Endothelial cell of umbilical vein (primary cell): ENCODE measurements at regions not wholly inside any gene's neighbourhood (a gene's known extent, or its start where the extent isn't known, plus 50 kb on each side); places are given as distances from the start of the nearest gene placed in this dataset.

Experiments
- BruUV-seq: library from RNA; stranded (reverse); fragments of 400-500 nt; replicated peaks from 2 replicates; lab custom pipeline; 2021; lab: Mats Ljungman, UMichigan
- CTCF ChIA-PET: fragments of 300-600, 350-600 bp; sonication (Branson Sonifier 250); formaldehyde crosslinking; loops from one replicate; lab custom pipeline; 2021; ENCODE audit warnings: antibody characterized with exemption, inconsistent platforms; lab: Charles Lee
- POLR2A ChIA-PET: fragments of 300-600, 350-600 bp; sonication (Branson Sonifier 250); formaldehyde crosslinking; loops from one replicate; lab custom pipeline; 2021; ENCODE audit warnings: antibody characterized with exemption, inconsistent platforms; lab: Charles Lee
- DNase-seq: peaks from one replicate; pipeline ENCODE4 v3.0.0-alpha.2; 2011; ENCODE audit warnings: low read depth, low spot score
- FAIRE-seq: peaks from 2 replicates; lab custom pipeline; 2011; peaks lifted over from hg19 to GRCh38; lab: Jason Lieb, UNC
- H2AFZ ChIP-seq: 2 replicates; pipeline ENCODE4 v1.6.0; 2012; ENCODE audit warnings: low read depth, low read length, control low read depth, inconsistent platforms
- H3K27ac ChIP-seq: 2 replicates; pipeline ENCODE4 v1.5.1; 2011; ENCODE audit warnings: low read depth, mild to moderate bottlenecking, control low read depth, low read length, moderate library complexity; ENCODE audit not compliant: insufficient read depth
- H3K27me3 ChIP-seq, 2 experiments: 2 replicates each; pipeline versions ENCODE4 v1.6.0 to v1.6.1; 2011; ENCODE audit warnings: low read length in 2 of 2, mixed read lengths in 1 of 2; ENCODE audit not compliant: control insufficient read depth in 2 of 2, insufficient read depth in 2 of 2
- H3K36me3 ChIP-seq, 2 experiments: 2 replicates in 1 of 2; 3 replicates in 1 of 2; pipeline ENCODE4 v1.5.1; 2011; ENCODE audit warnings: low read length in 2 of 2, mild to moderate bottlenecking in 1 of 2, moderate library complexity in 1 of 2; ENCODE audit not compliant: control insufficient read depth in 2 of 2, insufficient read depth in 2 of 2; ENCODE audit errors: extremely low read depth in 1 of 2
- H3K4me1 ChIP-seq: 3 replicates; pipeline ENCODE4 v1.5.1; 2011; ENCODE audit warnings: mild to moderate bottlenecking, low read length; ENCODE audit not compliant: control insufficient read depth, insufficient read depth; ENCODE audit errors: extremely low read depth
- H3K4me2 ChIP-seq: 2 replicates; pipeline ENCODE4 v1.6.1; 2011; ENCODE audit warnings: low read length, control low read depth, mixed read lengths; ENCODE audit not compliant: insufficient read depth
- H3K4me3 ChIP-seq, 3 experiments: fragments of 200-600 bp in 1 of 3; sonication (generic), shearing (Covaris generic) in 1 of 3; replicated peaks in 1 of 3; 2 replicates each; pipeline ENCODE4 v1.5.1; 2011 to 2016; ENCODE audit warnings: control low read depth in 3 of 3, low read length in 3 of 3, mild to moderate bottlenecking in 2 of 3, inconsistent platforms in 1 of 3, low read depth in 1 of 3, moderate library complexity in 1 of 3; ENCODE audit not compliant: insufficient read depth in 1 of 3
- H3K79me2 ChIP-seq: 2 replicates; pipeline ENCODE4 v1.6.0; 2012; ENCODE audit warnings: low read length, inconsistent platforms; ENCODE audit not compliant: control insufficient read depth, insufficient read depth
- H3K9ac ChIP-seq: replicated peaks from 2 replicates; pipeline ENCODE3; 2011; ENCODE audit warnings: low read length, control low read depth; ENCODE audit not compliant: insufficient read depth; ENCODE audit errors: extremely low read depth
- H3K9me1 ChIP-seq: replicated peaks from 3 replicates; pipeline ENCODE4 v1.6.0; 2011; ENCODE audit warnings: mild to moderate bottlenecking, low read length; ENCODE audit not compliant: control insufficient read depth, insufficient read depth; ENCODE audit errors: extremely low read depth
- H3K9me3 ChIP-seq: replicated peaks from 2 replicates; pipeline ENCODE4 v1.5.1; 2012; ENCODE audit warnings: low read length, inconsistent platforms; ENCODE audit not compliant: control insufficient read depth, insufficient read depth
- H4K20me1 ChIP-seq: replicated peaks from 2 replicates; pipeline ENCODE3; 2011; ENCODE audit warnings: mild to moderate bottlenecking, low read length; ENCODE audit not compliant: control insufficient read depth, insufficient read depth; ENCODE audit errors: extremely low read depth
- CTCF ChIP-seq, 2 donors: IDR thresholded peaks; 1 replicate in 1 of 2; 2 replicates in 1 of 2; pipeline ENCODE4 v1.5.1; 2011; ENCODE audit warnings: low read length in 2 of 2, mild to moderate bottlenecking in 2 of 2, moderate library complexity in 2 of 2, control low read depth in 1 of 2, inconsistent platforms in 1 of 2, low read depth in 1 of 2; ENCODE audit not compliant: insufficient read depth in 1 of 2; ENCODE audit errors: extremely low read depth in 1 of 2
- EZH2 ChIP-seq: IDR thresholded peaks from 2 replicates; pipeline ENCODE4 v1.6.1; 2012; ENCODE audit warnings: borderline replicate concordance, low read depth, mild to moderate bottlenecking, moderate library complexity, low read length, inconsistent platforms; ENCODE audit not compliant: severe bottlenecking
- FOS ChIP-seq: IDR thresholded peaks from 2 replicates; pipeline ENCODE4 v1.6.1; 2011; ENCODE audit warnings: mild to moderate bottlenecking, low read length, moderate library complexity, borderline replicate concordance; ENCODE audit not compliant: insufficient read depth
- GATA2 ChIP-seq: IDR thresholded peaks from 2 replicates; pipeline ENCODE4 v1.7.0; 2011; ENCODE audit warnings: low read depth, mild to moderate bottlenecking, moderate library complexity, mixed read lengths, low read length; ENCODE audit not compliant: insufficient read length, insufficient read depth
- JUN ChIP-seq: IDR thresholded peaks from 2 replicates; pipeline ENCODE4 v1.6.1; 2011; ENCODE audit warnings: borderline replicate concordance, low read depth; ENCODE audit not compliant: insufficient read length, insufficient read depth
- MAX ChIP-seq: IDR thresholded peaks from 2 replicates; pipeline ENCODE4 v1.6.1; 2011; ENCODE audit not compliant: insufficient read depth, insufficient read length
- MYC ChIP-seq: IDR thresholded peaks from one replicate; pipeline ENCODE4 v1.6.1; 2011; ENCODE audit warnings: mild to moderate bottlenecking, low read depth, low read length
- POLR2A ChIP-seq: IDR thresholded peaks from 2 replicates; pipeline ENCODE4 v1.6.1; 2012; ENCODE audit warnings: low read depth, mild to moderate bottlenecking, control low read depth, low read length
- POLR2AphosphoS5 ChIP-seq: IDR thresholded peaks from 2 replicates; pipeline ENCODE4 v1.6.1; 2012; ENCODE audit warnings: low read depth, mild to moderate bottlenecking, control low read depth, low read length, moderate library complexity; ENCODE audit not compliant: insufficient read depth
- dilution Hi-C: fragments of 300-500 bp; cut with MboI; formaldehyde crosslinking; loops from one replicate; pipeline ENCODE4 v1.15.0; 2019; ENCODE audit warnings: low sequenced_read_pairs; ENCODE audit not compliant: extremely low pct_ligation_motif_present
- intact Hi-C: fragments of 100-400 bp; cut with micrococcal nuclease; formaldehyde crosslinking; loops from one replicate; pipeline ENCODE4 v1.10.0; 2022

- H3K9me3 ChIP-seq, result no peaks in the 10 kb centered on the region
- H2AFZ ChIP-seq, result no peak overlapping the region
- H3K36me3 ChIP-seq, result no peaks in the 10 kb centered on the region
- no peak overlapping the region for H3K4me3 ChIP-seq
- H3K27me3 ChIP-seq, result no peaks in the 10 kb centered on the region
- H3K27ac ChIP-seq, result no peak overlapping the region
- no peaks in the 10 kb centered on the region for H3K4me1 ChIP-seq
- no peak for TF ChIP-seq JUN
- no peak for TF ChIP-seq MAX
- no peak for TF ChIP-seq EZH2
- TF ChIP-seq POLR2AphosphoS5, result no peak
- TF ChIP-seq GATA2, result no peak
- TF ChIP-seq CTCF (IDR thresholded peaks at IDR 0.05; ENCODE audit: extremely low read depth in 1 of 2, insufficient read depth in 1 of 2, low read depth in 1 of 2, low read length in 2 of 2), result no peak
- no peak for TF ChIP-seq POLR2A
- no peak for TF ChIP-seq FOS
- TF ChIP-seq MYC, result no peak
- ChIA-PET CTCF (no interaction called here), POLR2A (no interaction called here)
- no peak overlapping the region for H3K9ac ChIP-seq
- H3K79me2 ChIP-seq, result no peaks in the 10 kb centered on the region
- DNase-seq (no peak), FAIRE-seq (no peak)
- H3K4me2 ChIP-seq, result no peak overlapping the region
- intact Hi-C loops (no loop called here), dilution Hi-C loops (no loop called here)
- H3K9me1 ChIP-seq, result no peaks in the 10 kb centered on the region
- H4K20me1 ChIP-seq, result no peaks in the 10 kb centered on the region
- BruUV-seq, result no TSS peak
Observed at GRCh38 chr18:22265838-22266237, 96.4 kb downstream of the GATA6 start.
